SK-N-MC (cell line): ENCODE measurements at regions not wholly inside any gene's neighbourhood (a gene's known extent, or its start where the extent isn't known, plus 50 kb on each side); places are given as distances from the start of the nearest gene placed in this dataset.
A peak's percentile ranks its signal among the peaks of the same experiment; 100 is the strongest.
"Not testable (repeated sequence)": the region's sequence is repeated elsewhere in the genome, so short reads cannot be mapped to it uniquely, and the experiment has no call there.

Experiments
- DNase-seq: peaks from one replicate; pipeline ENCODE4 v3.0.0-alpha.2; 2011; ENCODE audit warnings: low read depth, low spot score
- H3K27ac ChIP-seq: fragments of 200-600 bp; sonication (generic); 2 replicates; pipeline ENCODE4 v1.5.1; 2016; ENCODE audit warnings: mixed run types
- H3K36me3 ChIP-seq: fragments of 200-600 bp; sonication (generic); 2 replicates; pipeline ENCODE4 v1.6.1; 2017; ENCODE audit warnings: antibody characterized with exemption, low read length, mixed read lengths; ENCODE audit not compliant: insufficient read depth
- H3K4me3 ChIP-seq: fragments of 200-600 bp; sonication (generic); 2 replicates; pipeline ENCODE4 v1.5.1; 2016
- H3K9ac ChIP-seq: fragments of 200-600 bp; sonication (generic); 2 replicates; pipeline ENCODE4 v1.8.0; 2017; ENCODE audit warnings: mixed run types, mixed read lengths; ENCODE audit not compliant: insufficient read length
- H3K9me3 ChIP-seq: fragments of 200-600 bp; sonication (generic); 2 replicates; pipeline ENCODE4 v1.6.1; 2017; ENCODE audit warnings: low read depth, mild to moderate bottlenecking, antibody characterized with exemption, low read length, moderate library complexity, mixed read lengths
- EZH2 ChIP-seq: fragments of 200-600 bp; sonication (generic); IDR thresholded peaks from one replicate; pipeline ENCODE4 v1.6.1; 2017; ENCODE audit warnings: antibody characterized with exemption
- FOXP2 ChIP-seq: optimal IDR thresholded peaks from 2 replicates; pipeline ENCODE3; 2011; ENCODE audit warnings: mild to moderate bottlenecking, moderate library complexity; ENCODE audit not compliant: insufficient read depth; ENCODE audit errors: extremely low read length, control extremely low read depth
- POLR2AphosphoS5 ChIP-seq: IDR thresholded peaks from 2 replicates; pipeline ENCODE4 v1.6.1; 2012; ENCODE audit warnings: mild to moderate bottlenecking, low read depth, low read length, borderline replicate concordance

- Histone ChIP-seq H3K36me3 (no peaks in the 10 kb centered on the region), H3K27ac (no peak overlapping the region), H3K9me3 (peaks cover 6% of the 10 kb centered on the region; the same call in 1 of the 2 replicates), H3K9ac (no peak overlapping the region), H3K4me3 (no peak overlapping the region)
- no peak for TF ChIP-seq FOXP2
- TF ChIP-seq EZH2: no peak
- TF ChIP-seq POLR2AphosphoS5: no peak
- no peak for DNase-seq
Measured at GRCh38 chr1:38587766-38588165, 271.8 kb downstream of the RRAGC start.

GRCh38 chr1:38586993-38587646 is 272.5 kb downstream of the RRAGC start:
- no peak overlapping the region for H3K4me3 ChIP-seq
- TF ChIP-seq POLR2AphosphoS5 (no peak), EZH2 (no peak), FOXP2 (no peak)
- no peak overlapping the region for H3K9ac ChIP-seq
- no peak for DNase-seq
- H3K27ac ChIP-seq: no peak overlapping the region
- no peaks in the 10 kb centered on the region for H3K36me3 ChIP-seq
- peaks cover 6% of the 10 kb centered on the region; the same call in 1 of the 2 replicates for H3K9me3 ChIP-seq

GRCh38 chr1:38585971-38586370 is 273.6 kb downstream of the RRAGC start:
- Histone ChIP-seq H3K9me3 (no peaks in the 10 kb centered on the region), H3K9ac (no peak overlapping the region), H3K27ac (peak overlapping the region; percentile 85; the same call in 1 of the 2 replicates), H3K4me3 (no peak overlapping the region), H3K36me3 (no peaks in the 10 kb centered on the region)
- TF ChIP-seq FOXP2 (no peak), EZH2 (no peak), POLR2AphosphoS5 (no peak)
- no peak for DNase-seq

GRCh38 chr1:38585460-38585859 is 274.1 kb downstream of the RRAGC start:
- no peak for DNase-seq
- Histone ChIP-seq H3K4me3 (peak overlapping the region; percentile 37; the same call in 1 of the 2 replicates), H3K27ac (peak overlapping the region; percentile 85), H3K9me3 (no peaks in the 10 kb centered on the region), H3K9ac (no peak overlapping the region), H3K36me3 (no peaks in the 10 kb centered on the region)
- TF ChIP-seq POLR2AphosphoS5: no peak
- no peak for TF ChIP-seq FOXP2
- TF ChIP-seq EZH2: no peak

- DNase-seq: peak; percentile 65
Measured at GRCh38 chr1:38584448-38585355, 274.9 kb downstream of the RRAGC start.

GRCh38 chr1:38583287-38583686 is 276.3 kb downstream of the RRAGC start:
- H3K27ac ChIP-seq, H3K36me3 ChIP-seq, DNase-seq, H3K9me3 ChIP-seq, H3K4me3 ChIP-seq, H3K9ac ChIP-seq: not testable (repeated sequence)

More at GRCh38 chr1:38584448-38585355, 274.9 kb downstream of the RRAGC start:
- Histone ChIP-seq H3K9me3 (no peaks in the 10 kb centered on the region), H3K36me3 (no peaks in the 10 kb centered on the region), H3K9ac (no peak overlapping the region), H3K27ac (peak overlapping the region; percentile 85), H3K4me3 (peak overlapping the region; percentile 37; the same call in 1 of the 2 replicates)
- TF ChIP-seq POLR2AphosphoS5: peak; percentile 22; the same call in 1 of the 2 replicates
- TF ChIP-seq EZH2: no peak

GRCh38 chr1:38581396-38581795 is 278.2 kb downstream of the RRAGC start:
- TF ChIP-seq FOXP2 (no peak), EZH2 (no peak), POLR2AphosphoS5 (no peak)
- Histone ChIP-seq H3K9ac (no peak overlapping the region), H3K36me3 (no peaks in the 10 kb centered on the region), H3K27ac (peak overlapping the region; percentile 32; the same call in 1 of the 2 replicates), H3K4me3 (peak overlapping the region; percentile 33; the same call in 1 of the 2 replicates), H3K9me3 (no peaks in the 10 kb centered on the region)
- no peak for DNase-seq

- no peaks in the 10 kb centered on the region for H3K9me3 ChIP-seq
- TF ChIP-seq POLR2AphosphoS5 (no peak), FOXP2 (no peak), EZH2 (no peak)
- DNase-seq: no peak
- no peak overlapping the region for H3K27ac ChIP-seq
- no peaks in the 10 kb centered on the region for H3K36me3 ChIP-seq
- no peak overlapping the region for H3K9ac ChIP-seq
- H3K4me3 ChIP-seq: peak overlapping the region; percentile 33; the same call in 1 of the 2 replicates
Measured at GRCh38 chr1:38580594-38580993, 279.0 kb downstream of the RRAGC start.

- no peak overlapping the region for H3K4me3 ChIP-seq
- no peak overlapping the region for H3K9ac ChIP-seq
- TF ChIP-seq POLR2AphosphoS5 (no peak), FOXP2 (no peak)
Measured at GRCh38 chr1:38579056-38579455, 280.5 kb downstream of the RRAGC start.

More at GRCh38 chr1:38579056-38579455, 280.5 kb downstream of the RRAGC start:
- no peak for DNase-seq
- Histone ChIP-seq H3K27ac (no peak overlapping the region), H3K36me3 (no peaks in the 10 kb centered on the region), H3K9me3 (no peaks in the 10 kb centered on the region)
